Heart left ventricle (tissue), 16 donors: ENCODE measurements at regions not wholly inside any gene's neighbourhood (a gene's known extent, or its start where the extent isn't known, plus 50 kb on each side); places are given as distances from the start of the nearest gene placed in this dataset.

Source experiments
- ATAC-seq, 4 donors: fragments of 200-7000 bp; cut with Tn5 transposase; one replicate each; pipeline ENCODE4 v1.9.1; 2020 to 2022; ENCODE audit warnings: moderate library complexity in 4 of 4, mild to moderate bottlenecking in 3 of 4, moderate number of reproducible peaks in 1 of 4
- DNase-seq, 5 donors: peaks; one replicate each; pipeline ENCODE4 v3.0.0-alpha.2; 2020
- H3K27ac ChIP-seq, 12 donors: fragments of 200-600 bp; sonication (generic) in 4 of 12; one replicate each; pipeline versions ENCODE4 v1.5.0 to v1.8.0; 2016 to 2022; ENCODE audit warnings: mild to moderate bottlenecking in 2 of 12
- H3K27me3 ChIP-seq, 9 donors: fragments of 200-600 bp; sonication (generic) in 2 of 9; one replicate each; pipeline versions ENCODE4 v1.5.1 to v1.8.0; 2016 to 2022; ENCODE audit warnings: mild to moderate bottlenecking in 3 of 9
- H3K36me3 ChIP-seq, 9 donors: fragments of 200-600 bp; sonication (generic) in 2 of 9; one replicate each; pipeline versions ENCODE4 v1.5.0 to v1.8.0; 2018 to 2022; ENCODE audit warnings: mild to moderate bottlenecking in 2 of 9
- H3K4me1 ChIP-seq, 12 donors: fragments of 200-600 bp; sonication (generic) in 4 of 12; one replicate each; pipeline versions ENCODE4 v1.5.0 to v1.8.0; 2016 to 2022; ENCODE audit warnings: mild to moderate bottlenecking in 3 of 12
- H3K4me3 ChIP-seq, 12 donors: fragments of 200-600 bp; sonication (generic) in 4 of 12; one replicate each; pipeline versions ENCODE4 v1.5.0 to v1.8.0; 2017 to 2022; ENCODE audit warnings: mild to moderate bottlenecking in 9 of 12, moderate library complexity in 4 of 12
- H3K9me3 ChIP-seq, 12 donors: fragments of 200-600 bp; sonication (generic) in 4 of 12; one replicate each; pipeline versions ENCODE4 v1.5.0 to v1.8.0; 2016 to 2022; ENCODE audit warnings: mild to moderate bottlenecking in 1 of 12
- POLR2A ChIP-seq, 2 donors: fragments of 450-650 bp; IDR thresholded peaks; one replicate each; pipeline ENCODE4 v1.6.1; 2017; ENCODE audit warnings: antibody characterized with exemption in 2 of 2, mild to moderate bottlenecking in 2 of 2, moderate library complexity in 2 of 2
- WGBS, 4 donors: extraction: QIAGEN DNeasy Blood & Tissue Kit in 2 of 4; methylation state at CpG; one replicate each; pipeline versions ENCODE4 v1.1.5 to v1.1.7; 2013 to 2018; 5-methylcytosine and 5-hydroxymethylcytosine counted together
- intact Hi-C, 10 donors: fragments of 100-400 bp; cut with DNase I; formaldehyde crosslinking; loops; one replicate each; pipeline versions ENCODE4 v1.11.1 to v1.14.2; 2022
- TF ChIP-seq, protein P1 (sequence below), 12 donors: fragments of 200-600 bp; sonication (generic) in 4 of 12; IDR thresholded peaks; one replicate each; pipeline versions ENCODE4 v1.5.0 to v1.8.0; 2018 to 2022; ENCODE audit warnings: antibody characterized with exemption in 12 of 12, mild to moderate bottlenecking in 5 of 12
- donor health status: ischemic (EF 13 %, LVEDD 7.1; RV severe dilation, severe dysfunction).
- donor health status: healthy with polysubstance abuse.
- donor health status: DM: no; HTN: yes; CAD: no.
- donor health status: DM: no; HTN: no; CAD: no.
- donor health status: ischemic (EF 25% LVEDD 6.9; RV normal size, moderate dysfunction).
- donor health status: ischemic (EF 25% LVEDD 5.7; RV mildly dilated, moderate dysfunction).
- donor health status: healthy.
- donor health status: DM: yes; HTN: yes; CAD: no.
- donor health status: ischemic (EF 35%, LVEDD 5.7; RV mildly dilated, moderate dysfunction).
- donor health status: nonischemic (EF 11% LVEDD 7.7; RV severe dilation, severe dysfunction).
- donor health status: DM: yes; HTN: yes; CAD: no.
- donor health status: PGD.
- donor health status: ischemic (EF 29% LVEDD 5.4; RV normal size, mild dysfunction).
- donor health status: nonischemic (EF 23%, LVEDD 6.1; RV moderate dilation, normal function).

DNA sequence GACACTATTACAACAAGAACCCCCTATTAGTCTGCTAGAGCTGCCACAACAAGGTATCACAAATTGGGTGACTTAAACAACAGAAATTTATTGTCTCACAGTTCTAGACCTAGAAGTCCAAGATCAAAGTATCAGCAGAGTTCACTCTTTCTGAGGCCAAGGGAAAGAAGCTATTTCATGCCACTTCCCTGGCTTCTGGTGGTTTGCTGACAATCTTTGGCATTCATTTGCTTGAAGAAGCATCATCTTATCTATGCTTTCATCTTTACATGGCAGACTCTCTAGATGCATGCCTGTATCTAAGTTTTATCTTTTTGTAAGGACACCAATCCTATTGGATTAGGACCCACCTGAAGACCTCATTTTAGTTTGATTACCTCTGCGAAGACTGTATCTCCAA is 296.8 kb upstream of the MARCKS start:
- H3K9me3 ChIP-seq, result no peaks in the 10 kb centered on the region
- intact Hi-C loops, result loop anchor here in 5 of 10 donors (5.0 to 10.0 kb wide), 3 partner anchors 294 to 376 kb away; partner anchors contain the start of gene MARCKS (in 5 of the 5)
- WGBS, 4 donors, result 93 to 100% (median 97%) methylated on average over 1 of the region's 1 CpG
- no peak for TF ChIP-seq POLR2A (IDR thresholded peaks at IDR 0.05)
- TF ChIP-seq, protein P1, sequence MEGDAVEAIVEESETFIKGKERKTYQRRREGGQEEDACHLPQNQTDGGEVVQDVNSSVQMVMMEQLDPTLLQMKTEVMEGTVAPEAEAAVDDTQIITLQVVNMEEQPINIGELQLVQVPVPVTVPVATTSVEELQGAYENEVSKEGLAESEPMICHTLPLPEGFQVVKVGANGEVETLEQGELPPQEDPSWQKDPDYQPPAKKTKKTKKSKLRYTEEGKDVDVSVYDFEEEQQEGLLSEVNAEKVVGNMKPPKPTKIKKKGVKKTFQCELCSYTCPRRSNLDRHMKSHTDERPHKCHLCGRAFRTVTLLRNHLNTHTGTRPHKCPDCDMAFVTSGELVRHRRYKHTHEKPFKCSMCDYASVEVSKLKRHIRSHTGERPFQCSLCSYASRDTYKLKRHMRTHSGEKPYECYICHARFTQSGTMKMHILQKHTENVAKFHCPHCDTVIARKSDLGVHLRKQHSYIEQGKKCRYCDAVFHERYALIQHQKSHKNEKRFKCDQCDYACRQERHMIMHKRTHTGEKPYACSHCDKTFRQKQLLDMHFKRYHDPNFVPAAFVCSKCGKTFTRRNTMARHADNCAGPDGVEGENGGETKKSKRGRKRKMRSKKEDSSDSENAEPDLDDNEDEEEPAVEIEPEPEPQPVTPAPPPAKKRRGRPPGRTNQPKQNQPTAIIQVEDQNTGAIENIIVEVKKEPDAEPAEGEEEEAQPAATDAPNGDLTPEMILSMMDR (IDR thresholded peaks at IDR 0.05), result no peak
- DNase-seq, result no peak
- no peak for ATAC-seq
- H3K27ac ChIP-seq, result no peak overlapping the region
- no peak overlapping the region for H3K4me3 ChIP-seq
- no peaks in the 10 kb centered on the region for H3K27me3 ChIP-seq
- peaks cover 0 to 26% (median 14%) of the 10 kb centered on the region in 12 donors for H3K4me1 ChIP-seq
- no peaks in the 10 kb centered on the region for H3K36me3 ChIP-seq

DNA sequence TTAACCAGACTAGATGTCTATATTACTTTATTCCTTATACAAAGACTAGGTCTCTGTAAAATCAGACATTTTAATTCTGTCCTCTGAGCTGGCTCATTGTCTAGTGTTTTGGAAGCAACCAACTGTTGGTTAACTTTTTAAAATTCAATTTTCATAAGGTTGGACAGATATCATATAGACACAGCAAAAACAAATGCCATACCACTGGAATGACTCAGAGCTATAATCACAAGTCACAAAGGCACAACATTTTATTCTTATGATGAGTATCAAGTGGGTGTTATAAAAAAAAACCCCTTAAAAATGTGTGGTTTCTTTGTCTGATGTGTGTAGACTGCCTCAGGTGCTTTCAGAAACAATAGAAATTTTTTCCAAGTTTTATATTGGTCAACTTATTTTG is 296.2 kb upstream of the MARCKS start:
- no peak overlapping the region for H3K4me3 ChIP-seq
- TF ChIP-seq, protein P1 (IDR thresholded peaks at IDR 0.05), result no peak
- TF ChIP-seq POLR2A (IDR thresholded peaks at IDR 0.05), result no peak
- H3K9me3 ChIP-seq, result no peaks in the 10 kb centered on the region
- intact Hi-C loops, result loop anchor here in 5 of 10 donors (5.0 to 10.0 kb wide), 3 partner anchors 294 to 376 kb away; partner anchors contain the start of gene MARCKS (in 5 of the 5)
- H3K27me3 ChIP-seq, result no peaks in the 10 kb centered on the region
- H3K27ac ChIP-seq, result no peak overlapping the region
- ATAC-seq (no peak), DNase-seq (no peak)
- peaks cover 0 to 28% (median 15%) of the 10 kb centered on the region in 12 donors for H3K4me1 ChIP-seq
- H3K36me3 ChIP-seq, result no peaks in the 10 kb centered on the region

DNA sequence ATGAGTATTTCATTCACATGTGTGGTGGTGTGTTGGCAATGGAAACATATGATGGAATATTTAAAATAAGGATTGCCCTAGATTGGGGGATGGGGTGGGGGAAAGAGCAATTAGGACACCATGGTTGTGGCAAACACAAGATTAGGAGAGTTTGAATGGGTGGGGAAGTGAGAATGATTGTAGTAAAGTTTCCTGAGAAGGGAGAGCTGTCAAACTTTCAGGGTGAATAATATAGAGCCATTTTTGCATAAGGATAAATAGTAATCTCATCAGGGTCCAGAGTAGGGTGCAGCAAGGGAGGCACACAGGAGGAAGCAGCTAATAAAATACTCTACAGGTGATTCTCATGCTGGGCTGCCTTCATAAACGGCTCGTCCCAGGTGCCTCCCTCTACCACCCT is 294.9 kb upstream of the MARCKS start:
- H3K4me3 ChIP-seq, result no peak overlapping the region
- TF ChIP-seq POLR2A (IDR thresholded peaks at IDR 0.05), result no peak
- TF ChIP-seq, protein P1 (IDR thresholded peaks at IDR 0.05), result no peak
- ATAC-seq (no peak), DNase-seq (no peak)
- H3K27me3 ChIP-seq, result no peaks in the 10 kb centered on the region
- WGBS, 4 donors, result 97 to 98% (median 97%) methylated on average over 2 of the region's 2 CpGs
- H3K4me1 ChIP-seq, result peaks cover 0 to 28% (median 15%) of the 10 kb centered on the region in 12 donors
- intact Hi-C loops, result loop anchor here in 5 of 10 donors (5.0 to 10.0 kb wide), 3 partner anchors 293 to 377 kb away; partner anchors contain the start of gene MARCKS (in 5 of the 5)
- no peaks in the 10 kb centered on the region for H3K9me3 ChIP-seq
- H3K27ac ChIP-seq, result no peak overlapping the region
- H3K36me3 ChIP-seq, result no peaks in the 10 kb centered on the region

DNA sequence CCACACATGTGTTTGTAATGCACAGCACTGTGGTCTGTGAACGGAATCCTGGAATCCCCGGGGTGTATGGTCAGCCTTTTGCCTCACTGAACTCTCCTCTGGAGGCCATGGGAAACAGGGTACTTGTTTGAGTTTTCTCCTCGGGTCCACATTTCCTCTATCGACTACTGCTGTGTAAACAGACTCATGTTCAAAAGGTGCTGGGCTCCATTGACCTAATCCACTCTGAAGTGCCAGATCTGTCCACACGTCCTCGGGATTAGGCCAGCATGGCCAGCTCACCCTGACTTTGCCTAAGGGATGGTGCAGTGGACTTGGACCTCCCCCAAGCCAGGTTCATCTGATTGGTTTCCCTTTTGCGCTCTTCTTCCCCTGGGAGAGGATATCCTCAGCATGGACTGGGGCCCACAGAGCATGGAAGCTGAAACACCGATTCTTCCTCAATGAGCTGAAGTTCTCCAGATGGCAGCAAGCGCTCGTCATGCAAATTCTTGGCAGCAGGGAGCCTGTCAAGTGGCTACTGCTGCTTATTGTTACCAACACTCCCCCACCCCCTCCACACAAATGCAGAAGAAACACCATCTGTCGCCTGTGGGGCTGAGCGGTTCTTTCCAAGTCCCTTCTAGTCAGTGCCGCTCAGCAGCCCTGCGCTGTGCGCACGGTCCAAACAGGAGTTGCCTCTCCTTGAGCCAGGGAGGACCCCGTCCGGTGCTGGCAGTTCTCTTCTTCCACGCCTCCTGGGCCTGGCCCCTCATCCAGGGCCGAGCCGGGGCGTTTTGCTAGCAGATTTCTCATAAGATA is 292.6 kb upstream of the MARCKS start:
- Histone ChIP-seq H3K27me3 (no peaks in the 10 kb centered on the region), H3K36me3 (no peaks in the 10 kb centered on the region), H3K4me1 (peaks cover 0 to 18% (median 10%) of the 10 kb centered on the region in 12 donors), H3K4me3 (peak overlapping the region in 10 of 12 donors; percentile 23 to 50 (median 40)), H3K27ac (peak overlapping the region; percentile 8 to 87 (median 82)), H3K9me3 (no peaks in the 10 kb centered on the region)
- ATAC-seq, result peak; percentile 99 to 100 (median 100)
- peak; percentile 88 to 94 (median 89) for DNase-seq
- WGBS, 4 donors, result 2 to 6% (median 4%) methylated on average over 16 to 22 of the region's 22 CpGs
- intact Hi-C loops, result loop anchor here in 9 of 10 donors (1.0 to 10.0 kb wide), 5 partner anchors 290 to 380 kb away; partner anchors contain the start of gene MARCKS (in 5 of the 9)
- TF ChIP-seq POLR2A (IDR thresholded peaks at IDR 0.05), result no peak
- TF ChIP-seq, protein P1 (IDR thresholded peaks at IDR 0.05), result peak in 7 of 12 donors; percentile 16 to 47 (median 25)
